NT2/D1 (cell line): ENCODE measurements at regions not wholly inside any gene's neighbourhood (a gene's known extent, or its start where the extent isn't known, plus 50 kb on each side); places are given as distances from the start of the nearest gene placed in this dataset.

Source experiments
- SUZ12 ChIP-seq: IDR thresholded peaks from 2 replicates; pipeline ENCODE4 v1.6.1; 2011; ENCODE audit not compliant: insufficient read length, insufficient read depth; ENCODE audit errors: extremely low read depth
- YY1 ChIP-seq: IDR thresholded peaks from 2 replicates; pipeline ENCODE4 v1.6.1; 2011; ENCODE audit not compliant: insufficient read length, insufficient read depth
- ZNF274 ChIP-seq: IDR thresholded peaks from 2 replicates; pipeline ENCODE4 v1.6.1; 2011; ENCODE audit warnings: mild to moderate bottlenecking, low read depth, low read length

GRCh38 chr2:67075530-67076238 is 321.4 kb upstream of the ETAA1 start:
- TF ChIP-seq YY1, result no peak
- no peak for TF ChIP-seq SUZ12
- TF ChIP-seq ZNF274, result no peak
